ENCODE measurements at regions not wholly inside any gene's neighbourhood (a gene's known extent, or its start where the extent isn't known, plus 50 kb on each side); places are given as distances from the start of the nearest gene placed in this dataset.

GRCh38 chr4:84019626-84020025, 479.5 kb downstream of the NKX6-1 start:
- TF ChIP-seq EZH2 (IDR thresholded peaks at IDR 0.05; ENCODE audit: low read depth) (no peak), CTCF (conservative IDR thresholded peaks at IDR 0.05) (no peak)
